OCI-LY7 (cell line): ENCODE measurements at regions not wholly inside any gene's neighbourhood (a gene's known extent, or its start where the extent isn't known, plus 50 kb on each side); places are given as distances from the start of the nearest gene placed in this dataset.

Experiments
- EZH2phosphoT487 ChIP-seq: fragments of 200-600 bp; sonication (generic); IDR thresholded peaks from 2 replicates; pipeline ENCODE4 v1.6.1; 2018; ENCODE audit warnings: low read depth, borderline replicate concordance, mild to moderate bottlenecking, mixed run types, antibody characterized with exemption, low read length, moderate library complexity, mixed read lengths
- TF ChIP-seq, protein P1 (sequence below): fragments of 200-600 bp; sonication (generic); conservative IDR thresholded peaks from 2 replicates; pipeline ENCODE4 v1.5.1; 2014; ENCODE audit warnings: mild to moderate bottlenecking, antibody characterized with exemption, low read length, moderate library complexity, mixed read lengths

GRCh38 chr15:58329211-58329610 is 102.6 kb upstream of the LIPC start:
- TF ChIP-seq, protein P1, sequence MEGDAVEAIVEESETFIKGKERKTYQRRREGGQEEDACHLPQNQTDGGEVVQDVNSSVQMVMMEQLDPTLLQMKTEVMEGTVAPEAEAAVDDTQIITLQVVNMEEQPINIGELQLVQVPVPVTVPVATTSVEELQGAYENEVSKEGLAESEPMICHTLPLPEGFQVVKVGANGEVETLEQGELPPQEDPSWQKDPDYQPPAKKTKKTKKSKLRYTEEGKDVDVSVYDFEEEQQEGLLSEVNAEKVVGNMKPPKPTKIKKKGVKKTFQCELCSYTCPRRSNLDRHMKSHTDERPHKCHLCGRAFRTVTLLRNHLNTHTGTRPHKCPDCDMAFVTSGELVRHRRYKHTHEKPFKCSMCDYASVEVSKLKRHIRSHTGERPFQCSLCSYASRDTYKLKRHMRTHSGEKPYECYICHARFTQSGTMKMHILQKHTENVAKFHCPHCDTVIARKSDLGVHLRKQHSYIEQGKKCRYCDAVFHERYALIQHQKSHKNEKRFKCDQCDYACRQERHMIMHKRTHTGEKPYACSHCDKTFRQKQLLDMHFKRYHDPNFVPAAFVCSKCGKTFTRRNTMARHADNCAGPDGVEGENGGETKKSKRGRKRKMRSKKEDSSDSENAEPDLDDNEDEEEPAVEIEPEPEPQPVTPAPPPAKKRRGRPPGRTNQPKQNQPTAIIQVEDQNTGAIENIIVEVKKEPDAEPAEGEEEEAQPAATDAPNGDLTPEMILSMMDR, result no peak
- no peak for TF ChIP-seq EZH2phosphoT487
